Trophoblast cell (in vitro differentiated cells and primary cell): ENCODE measurements at regions not wholly inside any gene's neighbourhood (a gene's known extent, or its start where the extent isn't known, plus 50 kb on each side); places are given as distances from the start of the nearest gene placed in this dataset.

Experiments used
- DNase-seq, 2 donors: peaks; one replicate each; pipeline ENCODE4 v3.0.0-alpha.2; 2016
- H2AFZ ChIP-seq: 2 replicates; pipeline ENCODE4 v1.6.1; 2013; ENCODE audit warnings: low read length, moderate library complexity, mild to moderate bottlenecking; ENCODE audit not compliant: insufficient read depth, poor library complexity
- H2AK5ac ChIP-seq: 2 replicates; pipeline ENCODE4 v1.6.1; 2013; ENCODE audit warnings: mild to moderate bottlenecking, low read length
- H2BK120ac ChIP-seq: 2 replicates; pipeline ENCODE4 v1.6.1; 2013; ENCODE audit warnings: low read length, mild to moderate bottlenecking, moderate library complexity; ENCODE audit not compliant: insufficient read depth, poor library complexity
- H2BK12ac ChIP-seq: 2 replicates; pipeline ENCODE4 v1.6.1; 2013; ENCODE audit warnings: mild to moderate bottlenecking, low read length, moderate library complexity
- H2BK5ac ChIP-seq: 2 replicates; pipeline ENCODE4 v1.6.1; 2013; ENCODE audit warnings: low read length, low read depth, moderate library complexity, mild to moderate bottlenecking; ENCODE audit not compliant: poor library complexity
- H3K14ac ChIP-seq: 2 replicates; pipeline ENCODE4 v1.6.1; 2013; ENCODE audit warnings: mild to moderate bottlenecking, low read length
- H3K18ac ChIP-seq: 2 replicates; pipeline ENCODE4 v1.6.1; 2013; ENCODE audit warnings: mild to moderate bottlenecking, low read length
- H3K23ac ChIP-seq: 2 replicates; pipeline ENCODE4 v1.6.1; 2013; ENCODE audit warnings: low read length
- H3K27ac ChIP-seq: 2 replicates; pipeline ENCODE4 v1.5.1; 2013; ENCODE audit warnings: low read depth, mild to moderate bottlenecking, inconsistent platforms, low read length, moderate library complexity
- H3K27me3 ChIP-seq: 2 replicates; pipeline ENCODE4 v1.6.1; 2013; ENCODE audit warnings: inconsistent platforms, mild to moderate bottlenecking, low read length, moderate library complexity; ENCODE audit not compliant: insufficient read depth
- H3K36me3 ChIP-seq, 2 experiments: 1 replicate in 1 of 2; 2 replicates in 1 of 2; pipeline ENCODE4 v1.6.1; 2013; ENCODE audit warnings: low read length in 2 of 2, mild to moderate bottlenecking in 2 of 2, moderate library complexity in 1 of 2; ENCODE audit not compliant: insufficient read depth in 2 of 2, control insufficient read depth in 1 of 2
- H3K4ac ChIP-seq: 2 replicates; pipeline ENCODE4 v1.6.1; 2013; ENCODE audit warnings: low read depth, mild to moderate bottlenecking, low read length, moderate library complexity
- H3K4me1 ChIP-seq, 2 experiments: 1 replicate in 1 of 2; 2 replicates in 1 of 2; pipeline ENCODE4 v1.6.1; 2013; ENCODE audit warnings: low read length in 2 of 2, mild to moderate bottlenecking in 2 of 2, moderate library complexity in 1 of 2; ENCODE audit not compliant: insufficient read depth in 2 of 2, control insufficient read depth in 1 of 2
- H3K4me2 ChIP-seq: 2 replicates; pipeline ENCODE4 v1.6.1; 2013; ENCODE audit warnings: inconsistent platforms, mild to moderate bottlenecking, low read length, moderate library complexity
- H3K4me3 ChIP-seq: 2 replicates; pipeline ENCODE4 v1.5.1; 2013; ENCODE audit warnings: mild to moderate bottlenecking, low read depth, low read length, inconsistent platforms
- H3K79me1 ChIP-seq: one replicate; pipeline ENCODE4 v1.6.1; 2013; ENCODE audit warnings: low read length
- H3K79me2 ChIP-seq: 2 replicates; pipeline ENCODE4 v1.6.1; 2013; ENCODE audit warnings: low read length, mild to moderate bottlenecking; ENCODE audit not compliant: control insufficient read depth, insufficient read depth, poor library complexity
- H3K9ac ChIP-seq: 2 replicates; pipeline ENCODE4 v1.6.1; 2013; ENCODE audit warnings: mild to moderate bottlenecking, low read length
- H3K9me3 ChIP-seq: 2 replicates; pipeline ENCODE4 v1.6.1; 2013; ENCODE audit warnings: low read depth, mild to moderate bottlenecking, control low read depth, inconsistent platforms, low read length; ENCODE audit not compliant: insufficient read depth
- H4K12ac ChIP-seq: 2 replicates; pipeline ENCODE4 v1.6.1; 2013; ENCODE audit warnings: low read depth, mild to moderate bottlenecking, low read length, moderate library complexity
- H4K8ac ChIP-seq: 2 replicates; pipeline ENCODE4 v1.6.1; 2013; ENCODE audit warnings: low read depth, mild to moderate bottlenecking, low read length, moderate library complexity
- H4K91ac ChIP-seq: one replicate; pipeline ENCODE4 v1.6.1; 2013; ENCODE audit warnings: low read depth, mild to moderate bottlenecking, low read length, moderate library complexity
- WGBS: extraction: QIAGEN DNeasy Blood & Tissue Kit; methylation state at CpG from one replicate; pipeline ENCODE4 v1.1.7; 2013; ENCODE audit warnings: missing lambda C conversion rate; ENCODE audit not compliant: insufficient read length, insufficient coverage; ENCODE audit errors: extremely low coverage; 5-methylcytosine and 5-hydroxymethylcytosine counted together

- H3K4me2 ChIP-seq: no peak overlapping the region
- H3K4me3 ChIP-seq: no peak overlapping the region
- no peak overlapping the region for H3K18ac ChIP-seq
- no peak overlapping the region for H2AFZ ChIP-seq
- H3K14ac ChIP-seq: no peak overlapping the region
- H3K4me1 ChIP-seq: no peaks in the 10 kb centered on the region
- DNase-seq: no peak
- H2AK5ac ChIP-seq: no peak overlapping the region
- no peak overlapping the region for H2BK12ac ChIP-seq
- no peak overlapping the region for H4K12ac ChIP-seq
- H3K79me1 ChIP-seq: no peaks in the 10 kb centered on the region
- no peak overlapping the region for H2BK5ac ChIP-seq
- no peak overlapping the region for H4K8ac ChIP-seq
- no peak overlapping the region for H3K9ac ChIP-seq
- H3K4ac ChIP-seq: no peak overlapping the region
- H4K91ac ChIP-seq: no peak overlapping the region
- no peaks in the 10 kb centered on the region for H3K27me3 ChIP-seq
- WGBS: no CpG with 5 or more reads among the region's 9 CpGs
- no peaks in the 10 kb centered on the region for H3K9me3 ChIP-seq
- H3K27ac ChIP-seq: no peak overlapping the region
- H2BK120ac ChIP-seq: no peak overlapping the region
- H3K79me2 ChIP-seq: no peaks in the 10 kb centered on the region
- H3K23ac ChIP-seq: no peak overlapping the region
- no peaks in the 10 kb centered on the region for H3K36me3 ChIP-seq
Observed at GRCh38 chr10:78130966-78131710, 97.5 kb downstream of the RPS24 start.

GRCh38 chr10:78134773-78135306 lies 101.2 kb downstream of the RPS24 start:
- H3K4me3 ChIP-seq: no peak overlapping the region
- H2BK120ac ChIP-seq: no peak overlapping the region
- DNase-seq: no peak
- H3K79me1 ChIP-seq: no peaks in the 10 kb centered on the region
- no peak overlapping the region for H3K4ac ChIP-seq
- no peak overlapping the region for H3K14ac ChIP-seq
- no peak overlapping the region for H4K8ac ChIP-seq
- H2BK12ac ChIP-seq: no peak overlapping the region
- H3K18ac ChIP-seq: no peak overlapping the region
- no peaks in the 10 kb centered on the region for H3K9me3 ChIP-seq
- H3K23ac ChIP-seq: no peak overlapping the region
- no peaks in the 10 kb centered on the region for H3K27me3 ChIP-seq
- WGBS: no CpG with 5 or more reads among the region's 10 CpGs
- H3K36me3 ChIP-seq: no peaks in the 10 kb centered on the region
- H3K79me2 ChIP-seq: no peaks in the 10 kb centered on the region
- no peak overlapping the region for H4K91ac ChIP-seq
- no peak overlapping the region for H3K9ac ChIP-seq
- no peak overlapping the region for H3K4me2 ChIP-seq
- H2BK5ac ChIP-seq: no peak overlapping the region
- no peak overlapping the region for H2AK5ac ChIP-seq
- H3K27ac ChIP-seq: no peak overlapping the region
- no peaks in the 10 kb centered on the region for H3K4me1 ChIP-seq
- no peak overlapping the region for H2AFZ ChIP-seq
- no peak overlapping the region for H4K12ac ChIP-seq

- no CpG with 5 or more reads among the region's 3 CpGs for WGBS
- Histone ChIP-seq H3K18ac (no peak overlapping the region), H3K9ac (no peak overlapping the region), H2BK5ac (no peak overlapping the region), H3K79me1 (no peaks in the 10 kb centered on the region), H4K8ac (no peak overlapping the region), H3K4me2 (no peak overlapping the region), H2AK5ac (no peak overlapping the region), H2BK120ac (no peak overlapping the region), H3K27ac (no peak overlapping the region), H2AFZ (no peak overlapping the region), H3K23ac (no peak overlapping the region), H3K36me3 (no peaks in the 10 kb centered on the region), H3K4ac (no peak overlapping the region), H3K79me2 (no peaks in the 10 kb centered on the region), H2BK12ac (no peak overlapping the region), H3K27me3 (no peaks in the 10 kb centered on the region), H3K14ac (no peak overlapping the region), H3K4me3 (no peak overlapping the region), H3K4me1 (no peaks in the 10 kb centered on the region), H3K9me3 (no peaks in the 10 kb centered on the region), H4K12ac (no peak overlapping the region), H4K91ac (no peak overlapping the region)
- DNase-seq: no peak
Observed at GRCh38 chr10:78137147-78137546, 103.5 kb downstream of the RPS24 start.

GRCh38 chr10:78139341-78139740 lies 105.7 kb downstream of the RPS24 start:
- no peak overlapping the region for H3K4ac ChIP-seq
- H3K79me2 ChIP-seq: no peaks in the 10 kb centered on the region
- no peaks in the 10 kb centered on the region for H3K27me3 ChIP-seq
- no peak overlapping the region for H4K12ac ChIP-seq
- H3K27ac ChIP-seq: no peak overlapping the region
- no peaks in the 10 kb centered on the region for H3K79me1 ChIP-seq
- no peak overlapping the region for H2BK5ac ChIP-seq
- H2BK120ac ChIP-seq: no peak overlapping the region
- H3K14ac ChIP-seq: no peak overlapping the region
- no peaks in the 10 kb centered on the region for H3K4me1 ChIP-seq
- no peak for DNase-seq
- H2BK12ac ChIP-seq: no peak overlapping the region
- no peak overlapping the region for H2AFZ ChIP-seq
- no peaks in the 10 kb centered on the region for H3K36me3 ChIP-seq
- peaks cover 2% of the 10 kb centered on the region for H3K9me3 ChIP-seq
- no peak overlapping the region for H4K91ac ChIP-seq
- H3K18ac ChIP-seq: no peak overlapping the region
- no CpG with 5 or more reads among the region's 9 CpGs for WGBS
- H3K23ac ChIP-seq: no peak overlapping the region
- H3K4me2 ChIP-seq: no peak overlapping the region
- no peak overlapping the region for H2AK5ac ChIP-seq
- no peak overlapping the region for H3K9ac ChIP-seq
- H3K4me3 ChIP-seq: no peak overlapping the region
- H4K8ac ChIP-seq: no peak overlapping the region
